ENCODE measurements at regions not wholly inside any gene's neighbourhood (a gene's known extent, or its start where the extent isn't known, plus 50 kb on each side); places are given as distances from the start of the nearest gene placed in this dataset.

DNA sequence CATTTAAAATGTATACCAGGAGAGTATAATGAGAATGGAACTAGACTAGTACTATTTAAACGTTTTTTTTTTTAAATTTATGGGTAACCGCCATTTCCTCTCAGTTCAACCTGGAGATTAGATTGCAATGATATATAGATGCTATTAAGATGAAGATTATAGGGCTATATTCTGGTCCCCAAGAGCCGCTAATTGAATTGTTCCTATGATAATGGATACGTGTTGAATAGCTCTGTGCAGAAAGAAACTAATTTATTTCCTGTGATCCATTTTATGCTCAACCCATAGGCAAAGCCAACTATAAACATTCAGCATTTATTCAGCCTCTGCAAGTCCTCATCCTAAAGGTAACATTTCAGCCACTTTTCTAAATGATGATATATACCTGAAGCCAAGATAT, 1595.1 kb upstream of the SEL1L start:
- Histone ChIP-seq H3K27ac (ENCODE audit: low read length) (no peak overlapping the region), H3K4me3 (ENCODE audit: low read length) (no peak overlapping the region), H3K4me1 (ENCODE audit: control insufficient read depth, insufficient read depth, low read length) (no peaks in the 10 kb centered on the region), H3K27me3 (ENCODE audit: control insufficient read depth, insufficient read depth, low read length) (no peaks in the 10 kb centered on the region), H3K9me3 (ENCODE audit: control insufficient read depth, insufficient read depth, low read length) (peaks cover 6% of the 10 kb centered on the region), H3K36me3 (ENCODE audit: control insufficient read depth, insufficient read depth, low read length) (no peaks in the 10 kb centered on the region)
- Mint-ChIP-seq H3K4me1 (no peaks in the 10 kb centered on the region), H3K4me3 (no peak overlapping the region), H3K9me3 (peaks cover 7 to 15% of the 10 kb centered on the region in 2 donors), H3K36me3 (no peaks in the 10 kb centered on the region), H3K27ac (no peak overlapping the region), H3K27me3 (ENCODE audit: low read depth in 2 of 2) (no peaks in the 10 kb centered on the region)
- ATAC-seq (no peak), DNase-seq (no peak)
- TF ChIP-seq, protein P1, sequence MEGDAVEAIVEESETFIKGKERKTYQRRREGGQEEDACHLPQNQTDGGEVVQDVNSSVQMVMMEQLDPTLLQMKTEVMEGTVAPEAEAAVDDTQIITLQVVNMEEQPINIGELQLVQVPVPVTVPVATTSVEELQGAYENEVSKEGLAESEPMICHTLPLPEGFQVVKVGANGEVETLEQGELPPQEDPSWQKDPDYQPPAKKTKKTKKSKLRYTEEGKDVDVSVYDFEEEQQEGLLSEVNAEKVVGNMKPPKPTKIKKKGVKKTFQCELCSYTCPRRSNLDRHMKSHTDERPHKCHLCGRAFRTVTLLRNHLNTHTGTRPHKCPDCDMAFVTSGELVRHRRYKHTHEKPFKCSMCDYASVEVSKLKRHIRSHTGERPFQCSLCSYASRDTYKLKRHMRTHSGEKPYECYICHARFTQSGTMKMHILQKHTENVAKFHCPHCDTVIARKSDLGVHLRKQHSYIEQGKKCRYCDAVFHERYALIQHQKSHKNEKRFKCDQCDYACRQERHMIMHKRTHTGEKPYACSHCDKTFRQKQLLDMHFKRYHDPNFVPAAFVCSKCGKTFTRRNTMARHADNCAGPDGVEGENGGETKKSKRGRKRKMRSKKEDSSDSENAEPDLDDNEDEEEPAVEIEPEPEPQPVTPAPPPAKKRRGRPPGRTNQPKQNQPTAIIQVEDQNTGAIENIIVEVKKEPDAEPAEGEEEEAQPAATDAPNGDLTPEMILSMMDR (IDR thresholded peaks at IDR 0.05): no peak
- WGBS (ENCODE audit: insufficient coverage): 83% methylated on average over 4 of the region's 4 CpGs
- intact Hi-C loops (cut with micrococcal nuclease): no loop called here

GRCh38 chr14:83129496-83129895, 1595.8 kb upstream of the SEL1L start:
- no peak for ATAC-seq
- no peaks in the 10 kb centered on the region for H3K27me3 Mint-ChIP-seq (ENCODE audit: low read depth in 2 of 2)
- no peaks in the 10 kb centered on the region for H3K36me3 Mint-ChIP-seq
- intact Hi-C loops (cut with micrococcal nuclease): no loop called here
- Histone ChIP-seq H3K4me1 (ENCODE audit: control insufficient read depth, insufficient read depth, low read length) (no peaks in the 10 kb centered on the region), H3K36me3 (ENCODE audit: control insufficient read depth, insufficient read depth, low read length) (no peaks in the 10 kb centered on the region), H3K4me3 (ENCODE audit: low read length) (no peak overlapping the region), H3K27me3 (ENCODE audit: control insufficient read depth, insufficient read depth, low read length) (no peaks in the 10 kb centered on the region), H3K9me3 (ENCODE audit: control insufficient read depth, insufficient read depth, low read length) (peaks cover 6% of the 10 kb centered on the region), H3K27ac (ENCODE audit: low read length) (no peak overlapping the region)
- H3K9me3 Mint-ChIP-seq: peaks cover 7 to 15% of the 10 kb centered on the region in 2 donors
- DNase-seq: no peak
- 100% methylated on average over 1 of the region's 3 CpGs for WGBS (ENCODE audit: insufficient coverage)
- H3K4me1 Mint-ChIP-seq: no peaks in the 10 kb centered on the region
- TF ChIP-seq, protein P1 (IDR thresholded peaks at IDR 0.05): no peak
- H3K4me3 Mint-ChIP-seq: no peak overlapping the region
- no peak overlapping the region for H3K27ac Mint-ChIP-seq

- Histone ChIP-seq H3K36me3 (ENCODE audit: control insufficient read depth, insufficient read depth, low read length) (no peaks in the 10 kb centered on the region), H3K9me3 (ENCODE audit: control insufficient read depth, insufficient read depth, low read length) (peaks cover 2% of the 10 kb centered on the region), H3K27me3 (ENCODE audit: control insufficient read depth, insufficient read depth, low read length) (no peaks in the 10 kb centered on the region), H3K4me3 (ENCODE audit: low read length) (no peak overlapping the region), H3K4me1 (ENCODE audit: control insufficient read depth, insufficient read depth, low read length) (no peaks in the 10 kb centered on the region), H3K27ac (ENCODE audit: low read length) (no peak overlapping the region)
- H3K9me3 Mint-ChIP-seq: peaks cover 4 to 7% of the 10 kb centered on the region in 2 donors
- ATAC-seq (no peak), DNase-seq (no peak)
- intact Hi-C loops (cut with micrococcal nuclease): no loop called here
- no peaks in the 10 kb centered on the region for H3K4me1 Mint-ChIP-seq
- TF ChIP-seq, protein P1 (IDR thresholded peaks at IDR 0.05): no peak
- WGBS (ENCODE audit: insufficient coverage): 100% methylated on average over 2 of the region's 9 CpGs
- no peak overlapping the region for H3K4me3 Mint-ChIP-seq
- no peaks in the 10 kb centered on the region for H3K27me3 Mint-ChIP-seq (ENCODE audit: low read depth in 2 of 2)
- H3K27ac Mint-ChIP-seq: no peak overlapping the region
- no peaks in the 10 kb centered on the region for H3K36me3 Mint-ChIP-seq
These were observed 1600.5 kb upstream of the SEL1L start for GRCh38 chr14:83133981-83134645.

- ATAC-seq (no peak), DNase-seq (no peak)
- no peaks in the 10 kb centered on the region for H3K36me3 Mint-ChIP-seq
- 90% methylated on average over 3 of the region's 4 CpGs for WGBS (ENCODE audit: insufficient coverage)
- no peaks in the 10 kb centered on the region for H3K9me3 ChIP-seq (ENCODE audit: control insufficient read depth, insufficient read depth, low read length)
- H3K4me1 Mint-ChIP-seq: no peaks in the 10 kb centered on the region
- no peaks in the 10 kb centered on the region for H3K27me3 ChIP-seq (ENCODE audit: control insufficient read depth, insufficient read depth, low read length)
- peaks cover 11 to 17% of the 10 kb centered on the region in 2 donors for H3K9me3 Mint-ChIP-seq
- H3K4me3 ChIP-seq (ENCODE audit: low read length): no peak overlapping the region
- intact Hi-C loops (cut with micrococcal nuclease): no loop called here
- no peak overlapping the region for H3K4me3 Mint-ChIP-seq
- no peak overlapping the region for H3K27ac Mint-ChIP-seq
- TF ChIP-seq, protein P1 (IDR thresholded peaks at IDR 0.05): no peak
- H3K27me3 Mint-ChIP-seq (ENCODE audit: low read depth in 2 of 2): no peaks in the 10 kb centered on the region
- no peaks in the 10 kb centered on the region for H3K36me3 ChIP-seq (ENCODE audit: control insufficient read depth, insufficient read depth, low read length)
- no peaks in the 10 kb centered on the region for H3K4me1 ChIP-seq (ENCODE audit: control insufficient read depth, insufficient read depth, low read length)
- H3K27ac ChIP-seq (ENCODE audit: low read length): no peak overlapping the region
These were observed 1607.1 kb upstream of the SEL1L start for GRCh38 chr14:83140756-83141155.

Data from natural killer cell (primary cell).